WTC11 (cell line): ENCODE measurements at regions not wholly inside any gene's neighbourhood (a gene's known extent, or its start where the extent isn't known, plus 50 kb on each side); places are given as distances from the start of the nearest gene placed in this dataset.

Experiments used
- ATAC-seq: fragments of 200-7000 bp; cut with Tn5 transposase; 2 replicates; pipeline ENCODE4 v1.10.0; 2021; ENCODE audit warnings: mild to moderate bottlenecking, moderate library complexity
- CTCF ChIA-PET: fragments of 300-600 bp; sonication (Branson Sonifier 250); formaldehyde crosslinking; loops from one replicate; lab custom pipeline; 2021; ENCODE audit warnings: antibody characterized with exemption; lab: Charles Lee
- POLR2A ChIA-PET: fragments of 350-600 bp; sonication (Branson Sonifier 250); formaldehyde crosslinking; loops from one replicate; lab custom pipeline; 2021; ENCODE audit warnings: antibody characterized with exemption; lab: Charles Lee
- DNase-seq: peaks from one replicate; pipeline ENCODE4 v3.0.0; 2021; ENCODE audit warnings: low spot score
- H3K27ac Mint-ChIP-seq: 2 replicates; pipeline ENCODE4 v1.8.0; 2021; ENCODE audit warnings: mixed read lengths
- H3K27me3 Mint-ChIP-seq: 2 replicates; pipeline ENCODE4 v1.8.0; 2021; ENCODE audit warnings: low read depth, mild to moderate bottlenecking, moderate library complexity, mixed read lengths
- H3K36me3 Mint-ChIP-seq: 2 replicates; pipeline ENCODE4 v1.8.0; 2021; ENCODE audit warnings: mixed read lengths
- H3K4me1 Mint-ChIP-seq: 2 replicates; pipeline ENCODE4 v1.8.0; 2022; ENCODE audit warnings: mixed read lengths
- H3K4me3 Mint-ChIP-seq: 2 replicates; pipeline ENCODE4 v1.8.0; 2021; ENCODE audit warnings: mild to moderate bottlenecking, moderate library complexity, mixed read lengths
- H3K9me3 Mint-ChIP-seq: 2 replicates; pipeline ENCODE4 v1.8.0; 2021; ENCODE audit warnings: mixed read lengths
- AFF4 ChIP-seq: sonication (generic); formaldehyde crosslinking; IDR thresholded peaks from 2 replicates; pipeline ENCODE4 v1.8.1; 2023; ENCODE audit warnings: mild to moderate bottlenecking, missing genetic modification reagents, borderline replicate concordance
- E2F1 ChIP-seq: sonication (generic); formaldehyde crosslinking; IDR thresholded peaks from 2 replicates; pipeline ENCODE4 v1.8.0; 2022; ENCODE audit warnings: mild to moderate bottlenecking, missing genetic modification reagents
- FOXK1 ChIP-seq: sonication (generic); formaldehyde crosslinking; IDR thresholded peaks from 2 replicates; pipeline ENCODE4 v1.8.0; 2022; ENCODE audit warnings: mild to moderate bottlenecking, moderate library complexity, missing genetic modification reagents
- FOXP4 ChIP-seq: sonication (generic); formaldehyde crosslinking; IDR thresholded peaks from 2 replicates; pipeline ENCODE4 v1.8.0; 2022; ENCODE audit warnings: mild to moderate bottlenecking, missing genetic modification reagents
- GABPB1 ChIP-seq: sonication (generic); formaldehyde crosslinking; IDR thresholded peaks from 2 replicates; pipeline ENCODE4 v1.8.1; 2023; ENCODE audit warnings: mild to moderate bottlenecking, missing genetic modification reagents
- SOX15 ChIP-seq: fragments of 250-450 bp; sonication (Bioruptor Pico); IDR thresholded peaks from 2 replicates; pipeline ENCODE4 v1.9.0; 2021; ENCODE audit warnings: mild to moderate bottlenecking
- TP53 ChIP-seq: sonication (generic); formaldehyde crosslinking; IDR thresholded peaks from 2 replicates; pipeline ENCODE4 v1.8.1; 2023; ENCODE audit warnings: mild to moderate bottlenecking, missing genetic modification reagents
- ZNF232 ChIP-seq: sonication (generic); formaldehyde crosslinking; IDR thresholded peaks from 2 replicates; pipeline ENCODE4 v1.8.0; 2022; ENCODE audit warnings: mild to moderate bottlenecking, missing genetic modification reagents
- ZNF671 ChIP-seq: fragments of 250-450 bp; sonication (Bioruptor Pico); IDR thresholded peaks from 2 replicates; pipeline ENCODE4 v1.8.0; 2021; ENCODE audit warnings: mild to moderate bottlenecking
- TF ChIP-seq, protein P1 (sequence below): sonication (generic); formaldehyde crosslinking; IDR thresholded peaks from 2 replicates; pipeline ENCODE4 v1.8.1; 2022; ENCODE audit warnings: missing genetic modification reagents, borderline replicate concordance
- TF ChIP-seq, protein P2 (sequence below): sonication (generic); formaldehyde crosslinking; IDR thresholded peaks from 2 replicates; pipeline ENCODE4 v1.8.0; 2023; ENCODE audit warnings: missing genetic modification reagents, mild to moderate bottlenecking, borderline replicate concordance
- TF ChIP-seq, protein P3 (sequence below): fragments of 250-450 bp; sonication (Bioruptor Pico); IDR thresholded peaks from 2 replicates; pipeline ENCODE4 v1.8.0; 2021; ENCODE audit warnings: mild to moderate bottlenecking
- TF ChIP-seq, protein P4 (sequence below): sonication (generic); formaldehyde crosslinking; IDR thresholded peaks from 2 replicates; pipeline ENCODE4 v1.8.0; 2022; ENCODE audit warnings: mild to moderate bottlenecking, missing genetic modification reagents

GRCh38 chr11:106378513-106379179 is 301.2 kb downstream of the AASDHPPT start (continued):
- TF ChIP-seq FOXP4 (no peak), AFF4 (CRISPR knock-in tag) (no peak), TP53 (CRISPR knock-in tag) (no peak), ZNF232 (CRISPR knock-in tag) (no peak), E2F1 (CRISPR knock-in tag) (no peak), SOX15 (CRISPR knock-in tag) (no peak)
- TF ChIP-seq, protein P1, sequence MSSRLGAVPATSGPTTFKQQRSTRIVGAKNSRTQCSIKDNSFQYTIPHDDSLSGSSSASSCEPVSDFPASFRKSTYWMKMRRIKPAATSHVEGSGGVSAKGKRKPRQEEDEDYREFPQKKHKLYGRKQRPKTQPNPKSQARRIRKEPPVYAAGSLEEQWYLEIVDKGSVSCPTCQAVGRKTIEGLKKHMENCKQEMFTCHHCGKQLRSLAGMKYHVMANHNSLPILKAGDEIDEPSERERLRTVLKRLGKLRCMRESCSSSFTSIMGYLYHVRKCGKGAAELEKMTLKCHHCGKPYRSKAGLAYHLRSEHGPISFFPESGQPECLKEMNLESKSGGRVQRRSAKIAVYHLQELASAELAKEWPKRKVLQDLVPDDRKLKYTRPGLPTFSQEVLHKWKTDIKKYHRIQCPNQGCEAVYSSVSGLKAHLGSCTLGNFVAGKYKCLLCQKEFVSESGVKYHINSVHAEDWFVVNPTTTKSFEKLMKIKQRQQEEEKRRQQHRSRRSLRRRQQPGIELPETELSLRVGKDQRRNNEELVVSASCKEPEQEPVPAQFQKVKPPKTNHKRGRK (CRISPR knock-in tag), result no peak
- TF ChIP-seq, protein P2, sequence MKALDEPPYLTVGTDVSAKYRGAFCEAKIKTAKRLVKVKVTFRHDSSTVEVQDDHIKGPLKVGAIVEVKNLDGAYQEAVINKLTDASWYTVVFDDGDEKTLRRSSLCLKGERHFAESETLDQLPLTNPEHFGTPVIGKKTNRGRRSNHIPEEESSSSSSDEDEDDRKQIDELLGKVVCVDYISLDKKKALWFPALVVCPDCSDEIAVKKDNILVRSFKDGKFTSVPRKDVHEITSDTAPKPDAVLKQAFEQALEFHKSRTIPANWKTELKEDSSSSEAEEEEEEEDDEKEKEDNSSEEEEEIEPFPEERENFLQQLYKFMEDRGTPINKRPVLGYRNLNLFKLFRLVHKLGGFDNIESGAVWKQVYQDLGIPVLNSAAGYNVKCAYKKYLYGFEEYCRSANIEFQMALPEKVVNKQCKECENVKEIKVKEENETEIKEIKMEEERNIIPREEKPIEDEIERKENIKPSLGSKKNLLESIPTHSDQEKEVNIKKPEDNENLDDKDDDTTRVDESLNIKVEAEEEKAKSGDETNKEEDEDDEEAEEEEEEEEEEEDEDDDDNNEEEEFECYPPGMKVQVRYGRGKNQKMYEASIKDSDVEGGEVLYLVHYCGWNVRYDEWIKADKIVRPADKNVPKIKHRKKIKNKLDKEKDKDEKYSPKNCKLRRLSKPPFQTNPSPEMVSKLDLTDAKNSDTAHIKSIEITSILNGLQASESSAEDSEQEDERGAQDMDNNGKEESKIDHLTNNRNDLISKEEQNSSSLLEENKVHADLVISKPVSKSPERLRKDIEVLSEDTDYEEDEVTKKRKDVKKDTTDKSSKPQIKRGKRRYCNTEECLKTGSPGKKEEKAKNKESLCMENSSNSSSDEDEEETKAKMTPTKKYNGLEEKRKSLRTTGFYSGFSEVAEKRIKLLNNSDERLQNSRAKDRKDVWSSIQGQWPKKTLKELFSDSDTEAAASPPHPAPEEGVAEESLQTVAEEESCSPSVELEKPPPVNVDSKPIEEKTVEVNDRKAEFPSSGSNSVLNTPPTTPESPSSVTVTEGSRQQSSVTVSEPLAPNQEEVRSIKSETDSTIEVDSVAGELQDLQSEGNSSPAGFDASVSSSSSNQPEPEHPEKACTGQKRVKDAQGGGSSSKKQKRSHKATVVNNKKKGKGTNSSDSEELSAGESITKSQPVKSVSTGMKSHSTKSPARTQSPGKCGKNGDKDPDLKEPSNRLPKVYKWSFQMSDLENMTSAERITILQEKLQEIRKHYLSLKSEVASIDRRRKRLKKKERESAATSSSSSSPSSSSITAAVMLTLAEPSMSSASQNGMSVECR (CRISPR knock-in tag), result no peak
- TF ChIP-seq, protein P3, sequence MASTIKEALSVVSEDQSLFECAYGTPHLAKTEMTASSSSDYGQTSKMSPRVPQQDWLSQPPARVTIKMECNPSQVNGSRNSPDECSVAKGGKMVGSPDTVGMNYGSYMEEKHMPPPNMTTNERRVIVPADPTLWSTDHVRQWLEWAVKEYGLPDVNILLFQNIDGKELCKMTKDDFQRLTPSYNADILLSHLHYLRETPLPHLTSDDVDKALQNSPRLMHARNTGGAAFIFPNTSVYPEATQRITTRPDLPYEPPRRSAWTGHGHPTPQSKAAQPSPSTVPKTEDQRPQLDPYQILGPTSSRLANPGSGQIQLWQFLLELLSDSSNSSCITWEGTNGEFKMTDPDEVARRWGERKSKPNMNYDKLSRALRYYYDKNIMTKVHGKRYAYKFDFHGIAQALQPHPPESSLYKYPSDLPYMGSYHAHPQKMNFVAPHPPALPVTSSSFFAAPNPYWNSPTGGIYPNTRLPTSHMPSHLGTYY (CRISPR knock-in tag), result 0 out of 2 replicates have a peak, but pooled peaks have one; percentile 31

GRCh38 chr11:106379265-106379664 is 301.8 kb downstream of the AASDHPPT start:
- no peak overlapping the region for H3K27ac Mint-ChIP-seq
- H3K9me3 Mint-ChIP-seq, result no peaks in the 10 kb centered on the region
- no peak overlapping the region for H3K4me3 Mint-ChIP-seq
- H3K4me1 Mint-ChIP-seq, result peaks cover 14% of the 10 kb centered on the region
- POLR2A ChIA-PET, result no interaction called here
- ATAC-seq, result no peak
- H3K36me3 Mint-ChIP-seq, result no peaks in the 10 kb centered on the region
- H3K27me3 Mint-ChIP-seq, result no peaks in the 10 kb centered on the region; the same call in 1 of the 2 replicates
- CTCF ChIA-PET, result no interaction called here
- DNase-seq, result no peak
- TF ChIP-seq ZNF232 (CRISPR knock-in tag) (no peak), FOXK1 (no peak), GABPB1 (CRISPR knock-in tag) (no peak), ZNF671 (CRISPR knock-in tag) (no peak)
- TF ChIP-seq, protein P4, sequence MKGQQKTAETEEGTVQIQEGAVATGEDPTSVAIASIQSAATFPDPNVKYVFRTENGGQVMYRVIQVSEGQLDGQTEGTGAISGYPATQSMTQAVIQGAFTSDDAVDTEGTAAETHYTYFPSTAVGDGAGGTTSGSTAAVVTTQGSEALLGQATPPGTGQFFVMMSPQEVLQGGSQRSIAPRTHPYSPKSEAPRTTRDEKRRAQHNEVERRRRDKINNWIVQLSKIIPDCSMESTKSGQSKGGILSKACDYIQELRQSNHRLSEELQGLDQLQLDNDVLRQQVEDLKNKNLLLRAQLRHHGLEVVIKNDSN (CRISPR knock-in tag), result no peak
- TF ChIP-seq, protein P2 (CRISPR knock-in tag), result no peak
